H9 (cell line): ENCODE measurements at regions not wholly inside any gene's neighbourhood (a gene's known extent, or its start where the extent isn't known, plus 50 kb on each side); places are given as distances from the start of the nearest gene placed in this dataset.

Experiments
- DNase-seq: peaks from one replicate; pipeline ENCODE4 v3.0.0-alpha.2; 2017
- H2AFZ ChIP-seq: one replicate; pipeline ENCODE4 v1.6.1; 2013; ENCODE audit warnings: mild to moderate bottlenecking, low read length, control low read depth, moderate library complexity
- H2AK5ac ChIP-seq: 2 replicates; pipeline ENCODE4 v1.6.1; 2013; ENCODE audit warnings: low read length, control low read depth, mixed read lengths; ENCODE audit not compliant: insufficient read length
- H2BK120ac ChIP-seq: one replicate; pipeline ENCODE4 v1.6.1; 2013; ENCODE audit warnings: low read depth, mild to moderate bottlenecking, low read length, control low read depth, inconsistent platforms; ENCODE audit not compliant: poor library complexity, severe bottlenecking
- H2BK12ac ChIP-seq: 2 replicates; pipeline ENCODE4 v1.6.1; 2013; ENCODE audit warnings: low read length, control low read depth, mixed read lengths, low read depth; ENCODE audit not compliant: insufficient read length
- H2BK15ac ChIP-seq: 2 replicates; pipeline ENCODE4 v1.6.1; 2013; ENCODE audit warnings: low read depth, low read length, control low read depth
- H2BK20ac ChIP-seq: one replicate; pipeline ENCODE4 v1.6.1; 2013; ENCODE audit warnings: low read depth, mild to moderate bottlenecking, low read length, control low read depth, inconsistent platforms; ENCODE audit not compliant: poor library complexity, severe bottlenecking
- H2BK5ac ChIP-seq: 2 replicates; pipeline ENCODE4 v1.6.1; 2013; ENCODE audit warnings: low read length, control low read depth, mixed read lengths; ENCODE audit not compliant: insufficient read length
- H3K14ac ChIP-seq: 2 replicates; pipeline ENCODE4 v1.6.1; 2013; ENCODE audit warnings: low read length, control low read depth; ENCODE audit not compliant: insufficient read depth
- H3K18ac ChIP-seq: 2 replicates; pipeline ENCODE4 v1.6.1; 2013; ENCODE audit warnings: low read depth, mild to moderate bottlenecking, mixed read lengths, low read length, control low read depth; ENCODE audit not compliant: insufficient read length
- H3K23ac ChIP-seq: 2 replicates; pipeline ENCODE4 v1.6.1; 2013; ENCODE audit warnings: low read length, control low read depth, mixed read lengths, low read depth; ENCODE audit not compliant: insufficient read length
- H3K23me2 ChIP-seq: 2 replicates; pipeline ENCODE4 v1.6.1; 2013; ENCODE audit warnings: low read depth, mild to moderate bottlenecking, mixed read lengths, low read length, control low read depth; ENCODE audit not compliant: insufficient read length, poor library complexity, severe bottlenecking
- H3K27ac ChIP-seq: 2 replicates; pipeline ENCODE4 v1.5.1; 2013; ENCODE audit warnings: low read length, control low read depth, mixed read lengths, low read depth; ENCODE audit not compliant: insufficient read length
- H3K27me3 ChIP-seq: 2 replicates; pipeline ENCODE4 v1.6.1; 2013; ENCODE audit warnings: low read length, control low read depth, inconsistent platforms; ENCODE audit not compliant: insufficient read depth
- H3K4ac ChIP-seq: 2 replicates; pipeline ENCODE4 v1.6.1; 2013; ENCODE audit warnings: low read depth, mild to moderate bottlenecking, control low read depth, inconsistent platforms, low read length, moderate library complexity
- H3K4me1 ChIP-seq: 2 replicates; pipeline ENCODE4 v1.6.1; 2013; ENCODE audit warnings: low read length, control low read depth, inconsistent platforms; ENCODE audit not compliant: insufficient read depth
- H3K4me2 ChIP-seq: 2 replicates; pipeline ENCODE4 v1.6.1; 2013; ENCODE audit warnings: low read length, control low read depth, mixed read lengths; ENCODE audit not compliant: insufficient read length, insufficient read depth
- H3K56ac ChIP-seq: 2 replicates; pipeline ENCODE4 v1.6.1; 2013; ENCODE audit warnings: low read depth, mild to moderate bottlenecking, mixed read lengths, low read length, control low read depth; ENCODE audit not compliant: insufficient read length
- H3K79me1 ChIP-seq: 2 replicates; pipeline ENCODE4 v1.6.1; 2013; ENCODE audit warnings: low read depth, mild to moderate bottlenecking, moderate library complexity, low read length, control low read depth, inconsistent platforms; ENCODE audit not compliant: insufficient read depth, poor library complexity, severe bottlenecking
- H3K79me2 ChIP-seq: 2 replicates; pipeline ENCODE4 v1.6.1; 2013; ENCODE audit warnings: low read length, control low read depth, inconsistent platforms; ENCODE audit not compliant: insufficient read depth
- H3K9ac ChIP-seq: 2 replicates; pipeline ENCODE4 v1.6.1; 2013; ENCODE audit warnings: low read length, control low read depth, mixed read lengths; ENCODE audit not compliant: insufficient read length; ENCODE audit errors: extremely low read depth
- H3K9me3 ChIP-seq: one replicate; pipeline ENCODE4 v1.6.1; 2013; ENCODE audit warnings: low read depth, low read length, inconsistent platforms; ENCODE audit not compliant: control insufficient read depth
- H3T11ph ChIP-seq: one replicate; pipeline ENCODE4 v1.6.1; 2013; ENCODE audit warnings: mild to moderate bottlenecking, low read length, control low read depth, inconsistent platforms
- H4K20me1 ChIP-seq: one replicate; pipeline ENCODE4 v1.6.1; 2013; ENCODE audit not compliant: control insufficient read depth, insufficient read length, insufficient read depth
- H4K5ac ChIP-seq: 2 replicates; pipeline ENCODE4 v1.6.1; 2013; ENCODE audit warnings: low read depth, mild to moderate bottlenecking, mixed read lengths, low read length, control low read depth; ENCODE audit not compliant: insufficient read length
- H4K8ac ChIP-seq: replicated peaks from 2 replicates; pipeline ENCODE4 v1.6.1; 2013; ENCODE audit warnings: low read length, control low read depth, mixed read lengths, low read depth; ENCODE audit not compliant: insufficient read length
- H4K91ac ChIP-seq: 2 replicates; pipeline ENCODE4 v1.6.1; 2013; ENCODE audit warnings: low read depth, mild to moderate bottlenecking, moderate library complexity, mixed read lengths, low read length, control low read depth; ENCODE audit not compliant: insufficient read length
- H3K27ac Mint-ChIP-seq, 3 experiments: 2 replicates in 2 of 3; 3 replicates in 1 of 3; pipeline ENCODE4 v1.8.0; 2020 to 2021; ENCODE audit warnings: mixed read lengths in 3 of 3, mild to moderate bottlenecking in 1 of 3, moderate library complexity in 1 of 3
- H3K27me3 Mint-ChIP-seq: 2 replicates; pipeline ENCODE4 v1.8.0; 2021; ENCODE audit warnings: low read depth, mild to moderate bottlenecking, moderate library complexity, mixed read lengths
- H3K36me3 Mint-ChIP-seq, 3 experiments: 2 replicates in 2 of 3; 3 replicates in 1 of 3; pipeline ENCODE4 v1.8.0; 2020 to 2021; ENCODE audit warnings: low read depth in 3 of 3, mixed read lengths in 3 of 3; ENCODE audit not compliant: insufficient read depth in 1 of 3
- H3K4me1 Mint-ChIP-seq, 2 experiments: 2 replicates each; pipeline ENCODE4 v1.8.0; 2020; ENCODE audit warnings: mixed read lengths in 2 of 2
- H3K4me3 Mint-ChIP-seq, 2 experiments: 2 replicates in 1 of 2; 3 replicates in 1 of 2; pipeline ENCODE4 v1.8.0; 2020 to 2021; ENCODE audit warnings: mild to moderate bottlenecking in 2 of 2, mixed read lengths in 2 of 2, moderate library complexity in 1 of 2
- H3K9me3 Mint-ChIP-seq, 2 experiments: 2 replicates in 1 of 2; 3 replicates in 1 of 2; pipeline ENCODE4 v1.8.0; 2020; ENCODE audit warnings: mild to moderate bottlenecking in 2 of 2, mixed read lengths in 2 of 2, moderate library complexity in 1 of 2
- CTCF ChIP-seq: fragments of 200-600 bp; sonication (generic); conservative IDR thresholded peaks from 3 replicates; pipeline ENCODE4 v1.8.0; 2021; ENCODE audit warnings: antibody characterized with exemption, mild to moderate bottlenecking
- WGBS: extraction: QIAGEN DNeasy Blood & Tissue Kit; methylation state at CpG from one replicate; pipeline ENCODE4 v1.1.7; 2013; ENCODE audit warnings: missing lambda C conversion rate, low lambda C conversion rate, mixed read lengths; ENCODE audit not compliant: insufficient read length; ENCODE audit errors: extremely low coverage; 5-methylcytosine and 5-hydroxymethylcytosine counted together

GRCh38 chr12:84502907-84503787, 409.5 kb downstream of the SLC6A15 start:
- H2BK5ac ChIP-seq = no peak overlapping the region
- no peaks in the 10 kb centered on the region for H3K79me2 ChIP-seq
- H2AFZ ChIP-seq = no peak overlapping the region
- no peaks in the 10 kb centered on the region for H4K20me1 ChIP-seq
- no peak overlapping the region for H4K91ac ChIP-seq
- H3K9ac ChIP-seq = no peak overlapping the region
- H3K4ac ChIP-seq = no peak overlapping the region
- no peak overlapping the region for H2BK120ac ChIP-seq
- no peak overlapping the region for H3K18ac ChIP-seq
- no peak overlapping the region for H2BK20ac ChIP-seq
- Mint-ChIP-seq H3K27ac (no peak overlapping the region), H3K9me3 (peaks cover 0 to 3% of the 10 kb centered on the region in 2 experiments; a peak in 1 of 5 replicates), H3K27me3 (no peaks in the 10 kb centered on the region), H3K4me3 (no peak overlapping the region), H3K4me1 (peaks cover 3 to 5% of the 10 kb centered on the region in 2 experiments; a peak in 1 of 4 replicates), H3K36me3 (no peaks in the 10 kb centered on the region; a peak in 1 of 7 replicates)
- no peak overlapping the region for H3K4me2 ChIP-seq
- no peaks in the 10 kb centered on the region for H3K4me1 ChIP-seq
- no peak overlapping the region for H4K5ac ChIP-seq
- WGBS = no CpG with 5 or more reads among the region's 4 CpGs
- H4K8ac ChIP-seq = no peak overlapping the region
- H3T11ph ChIP-seq = no peak overlapping the region
- no peaks in the 10 kb centered on the region for H3K9me3 ChIP-seq
- no peak overlapping the region for H3K23ac ChIP-seq
- no peak overlapping the region for H2BK15ac ChIP-seq
- no peaks in the 10 kb centered on the region for H3K23me2 ChIP-seq
- H2AK5ac ChIP-seq = no peak overlapping the region
- H3K27ac ChIP-seq = no peak overlapping the region
- no peak overlapping the region for H3K56ac ChIP-seq
- peak; percentile 68 for DNase-seq
- no peaks in the 10 kb centered on the region for H3K79me1 ChIP-seq
- H2BK12ac ChIP-seq = no peak overlapping the region
- no peak overlapping the region for H3K14ac ChIP-seq
- peak; percentile 92 for TF ChIP-seq CTCF
- H3K27me3 ChIP-seq = no peaks in the 10 kb centered on the region
